HFF-Myc (cell line): ENCODE measurements at regions not wholly inside any gene's neighbourhood (a gene's known extent, or its start where the extent isn't known, plus 50 kb on each side); places are given as distances from the start of the nearest gene placed in this dataset.

Experiments
- DNase-seq: peaks from one replicate; pipeline ENCODE4 v3.0.0-alpha.2; 2011; ENCODE audit warnings: low read depth; ENCODE audit errors: extremely low read depth
- H3K4me3 ChIP-seq: replicated peaks from 2 replicates; pipeline ENCODE4 v1.5.1; 2011; ENCODE audit warnings: low read depth, mild to moderate bottlenecking, control low read depth, low read length
- TF ChIP-seq, protein P1 (sequence below): IDR thresholded peaks from 2 replicates; pipeline ENCODE4 v1.5.1; 2012; ENCODE audit warnings: mild to moderate bottlenecking, low read depth, low read length, control low read depth; ENCODE audit errors: missing control alignments

DNA sequence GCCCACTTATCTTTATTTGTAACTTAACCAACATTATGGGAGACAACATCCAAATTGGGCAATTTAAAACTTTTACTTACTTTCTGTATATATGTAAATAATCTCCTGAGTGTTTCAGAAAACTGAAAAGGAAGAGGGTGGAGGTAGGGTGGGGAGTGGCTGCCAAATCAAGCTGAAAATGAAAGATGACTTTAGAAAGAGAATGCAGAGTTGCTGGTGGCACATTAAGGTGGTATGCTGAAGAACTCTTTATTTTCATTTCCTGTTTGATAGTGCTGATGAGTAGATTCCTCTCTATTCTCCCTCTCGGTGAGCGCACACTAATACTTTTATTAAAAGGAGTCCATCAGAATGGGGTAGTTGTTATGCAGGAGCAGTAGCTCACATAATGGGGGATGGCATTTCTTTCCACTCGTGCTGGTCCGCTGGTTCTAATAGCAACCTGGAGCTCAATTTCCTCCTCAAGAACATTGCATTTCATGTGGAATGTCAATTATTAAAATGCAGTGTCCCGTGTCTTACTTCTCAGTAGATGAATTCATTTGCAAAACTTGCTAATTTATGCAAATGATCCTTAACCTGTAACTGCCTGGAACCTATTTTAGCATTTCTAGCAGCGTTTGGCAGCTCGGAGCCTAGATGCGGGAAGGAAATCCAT, 466.9 kb upstream of the HNRNPA3 start:
- H3K4me3 ChIP-seq, result no peak overlapping the region
- TF ChIP-seq, protein P1, sequence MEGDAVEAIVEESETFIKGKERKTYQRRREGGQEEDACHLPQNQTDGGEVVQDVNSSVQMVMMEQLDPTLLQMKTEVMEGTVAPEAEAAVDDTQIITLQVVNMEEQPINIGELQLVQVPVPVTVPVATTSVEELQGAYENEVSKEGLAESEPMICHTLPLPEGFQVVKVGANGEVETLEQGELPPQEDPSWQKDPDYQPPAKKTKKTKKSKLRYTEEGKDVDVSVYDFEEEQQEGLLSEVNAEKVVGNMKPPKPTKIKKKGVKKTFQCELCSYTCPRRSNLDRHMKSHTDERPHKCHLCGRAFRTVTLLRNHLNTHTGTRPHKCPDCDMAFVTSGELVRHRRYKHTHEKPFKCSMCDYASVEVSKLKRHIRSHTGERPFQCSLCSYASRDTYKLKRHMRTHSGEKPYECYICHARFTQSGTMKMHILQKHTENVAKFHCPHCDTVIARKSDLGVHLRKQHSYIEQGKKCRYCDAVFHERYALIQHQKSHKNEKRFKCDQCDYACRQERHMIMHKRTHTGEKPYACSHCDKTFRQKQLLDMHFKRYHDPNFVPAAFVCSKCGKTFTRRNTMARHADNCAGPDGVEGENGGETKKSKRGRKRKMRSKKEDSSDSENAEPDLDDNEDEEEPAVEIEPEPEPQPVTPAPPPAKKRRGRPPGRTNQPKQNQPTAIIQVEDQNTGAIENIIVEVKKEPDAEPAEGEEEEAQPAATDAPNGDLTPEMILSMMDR, result no peak
- no peak for DNase-seq

DNA sequence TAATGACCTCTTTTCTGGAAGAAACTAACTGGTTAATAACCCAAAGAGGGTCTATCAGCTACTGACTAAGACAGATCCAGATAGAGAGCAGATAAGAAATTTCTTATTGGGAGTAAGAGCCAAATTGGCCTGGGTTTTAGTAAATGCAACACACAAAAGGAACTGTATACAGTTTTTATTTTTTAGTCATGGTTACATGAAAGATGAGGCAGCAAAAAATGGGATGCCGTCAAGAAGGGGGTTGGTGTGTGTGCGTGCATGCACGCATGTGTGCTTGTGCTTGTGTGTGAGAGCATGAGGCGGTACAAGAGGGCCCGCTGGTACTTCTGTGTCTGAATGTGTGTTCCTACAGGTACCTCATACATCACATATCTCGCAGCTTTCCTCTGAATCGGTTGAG, 466.2 kb upstream of the HNRNPA3 start:
- TF ChIP-seq, protein P1, result no peak
- DNase-seq, result no peak
- no peak overlapping the region for H3K4me3 ChIP-seq

DNA sequence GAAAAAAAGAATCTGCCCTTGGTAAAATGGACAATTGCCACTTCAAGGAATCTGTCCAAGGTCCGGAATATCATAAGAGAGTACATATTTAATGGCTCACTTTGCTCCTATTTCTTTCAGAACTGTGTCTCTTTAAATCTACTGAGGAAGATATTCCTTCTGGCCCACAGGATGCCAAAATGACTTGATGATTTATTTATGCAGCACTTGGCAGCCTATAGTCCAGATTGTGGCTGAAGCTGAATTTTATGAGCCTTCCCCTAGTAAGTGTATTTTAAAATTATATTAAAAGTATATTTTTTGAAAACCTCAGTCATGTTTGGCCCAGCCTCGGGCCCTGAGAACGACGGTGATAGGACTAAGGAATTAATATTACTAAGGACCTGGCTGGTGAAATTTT, 465.1 kb upstream of the HNRNPA3 start:
- TF ChIP-seq, protein P1, result no peak
- no peak overlapping the region for H3K4me3 ChIP-seq
- DNase-seq, result no peak

DNA sequence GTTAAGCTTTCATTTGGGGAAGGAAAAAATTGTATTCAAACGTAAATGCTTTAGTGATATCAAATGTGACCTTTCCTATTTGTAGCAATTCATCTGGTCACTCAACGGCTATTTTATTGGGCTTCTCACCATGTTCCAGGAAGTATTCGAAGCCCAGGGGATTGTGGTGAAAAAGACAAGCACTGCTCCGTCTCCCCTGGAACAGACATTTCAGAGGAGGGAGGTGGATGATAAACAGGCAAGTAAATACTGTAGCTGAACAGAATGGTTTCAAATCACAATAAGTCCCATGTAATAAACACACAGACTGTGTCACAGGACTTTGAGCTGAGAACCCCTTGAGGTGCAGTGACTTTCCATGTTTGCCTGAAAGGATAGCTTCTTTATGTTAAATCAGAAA, 464.7 kb upstream of the HNRNPA3 start:
- TF ChIP-seq, protein P1, result no peak
- DNase-seq, result no peak
- H3K4me3 ChIP-seq, result no peak overlapping the region

DNA sequence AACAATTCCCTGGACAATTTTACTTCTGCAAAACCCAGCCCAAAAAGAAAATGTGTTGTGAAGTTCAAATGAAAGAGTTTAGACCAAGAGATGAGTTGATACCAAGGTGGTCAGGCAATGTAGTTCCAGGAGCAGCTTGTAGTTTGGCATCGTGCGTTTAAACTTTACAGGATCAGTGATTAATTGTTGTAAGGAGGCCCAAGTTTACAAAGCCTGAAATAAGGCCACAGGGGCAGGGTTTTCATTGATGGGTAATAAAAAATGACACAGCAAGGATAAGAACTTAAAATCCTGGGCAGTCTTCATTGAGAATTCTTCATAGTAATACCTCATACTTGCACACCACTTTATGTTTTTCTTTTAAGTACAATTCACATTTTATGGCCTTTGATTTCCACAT, 463.9 kb upstream of the HNRNPA3 start:
- TF ChIP-seq, protein P1, result no peak
- DNase-seq, result no peak
- no peak overlapping the region for H3K4me3 ChIP-seq

DNA sequence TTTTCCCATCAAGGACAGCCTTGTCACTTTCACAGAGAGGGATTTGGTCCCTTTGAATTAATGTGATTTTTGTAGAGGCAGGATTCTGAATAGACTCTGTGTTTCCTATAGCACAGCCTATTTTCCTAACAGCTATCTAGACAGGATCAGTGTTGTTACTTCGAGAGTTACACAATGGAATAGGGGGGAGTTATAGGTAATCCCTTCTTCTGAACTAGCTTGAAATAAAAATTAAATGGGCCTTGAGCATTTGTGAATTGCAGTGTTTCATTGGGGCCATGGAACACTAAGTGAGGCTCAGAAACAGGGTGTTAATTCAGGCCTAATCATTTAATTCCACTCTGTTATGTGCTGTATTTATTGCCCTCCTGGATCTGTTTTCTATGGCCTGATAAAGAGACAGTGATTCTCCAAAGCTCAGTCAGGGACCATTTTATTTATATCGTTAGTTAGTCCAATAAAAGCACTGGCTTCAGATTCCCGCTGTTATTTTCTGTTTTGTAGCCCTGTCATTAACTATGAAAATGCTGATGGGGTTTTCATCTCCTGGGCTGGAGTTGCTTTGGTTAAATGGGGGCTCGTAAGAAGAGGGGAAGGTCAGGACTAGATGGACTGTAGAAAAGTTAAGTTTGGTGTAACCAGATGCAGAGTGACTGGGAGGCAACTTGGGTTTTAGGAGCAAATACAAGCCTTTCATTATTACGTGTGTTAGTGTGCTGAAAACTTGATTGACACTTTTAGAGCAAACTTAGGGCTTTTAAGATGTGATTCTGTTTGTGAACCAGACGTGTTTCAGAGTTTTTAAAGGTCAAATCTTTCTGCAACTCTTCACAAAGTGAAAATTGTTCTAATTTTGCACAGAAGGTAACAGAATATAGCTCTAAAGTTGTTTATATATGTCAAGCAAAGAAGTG, 461.0 kb upstream of the HNRNPA3 start:
- H3K4me3 ChIP-seq, result no peak overlapping the region
- TF ChIP-seq, protein P1, result no peak

DNA sequence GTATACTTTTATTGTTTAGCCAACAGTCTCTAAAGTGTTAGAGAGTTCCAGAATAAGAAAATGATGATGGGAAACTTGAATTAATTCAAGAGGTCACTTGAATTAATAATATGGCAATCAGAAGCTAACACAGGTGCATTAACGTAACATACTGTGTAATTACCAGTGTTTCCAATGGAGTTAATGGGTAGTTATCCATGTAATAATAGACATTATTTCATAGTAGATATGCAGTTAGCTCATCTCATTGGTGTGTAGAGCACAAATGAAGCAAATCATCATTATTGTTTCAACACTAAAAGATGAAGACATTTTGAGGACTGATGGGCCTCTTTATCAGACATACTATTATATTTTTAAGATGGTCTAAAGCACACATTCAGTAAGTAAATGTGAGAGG, 460.3 kb upstream of the HNRNPA3 start:
- DNase-seq, result no peak
- no peak overlapping the region for H3K4me3 ChIP-seq
- TF ChIP-seq, protein P1, result no peak

More for the DNA sequence above, 461.0 kb upstream of the HNRNPA3 start:
- DNase-seq, result no peak
